Lung (tissue), 11 donors: ENCODE measurements at regions not wholly inside any gene's neighbourhood (a gene's known extent, or its start where the extent isn't known, plus 50 kb on each side); places are given as distances from the start of the nearest gene placed in this dataset.
"Not testable (repeated sequence)": the region's sequence is repeated elsewhere in the genome, so short reads cannot be mapped to it uniquely, and the experiment has no call there.

Source experiments
- ATAC-seq: fragments of 200-7000 bp; cut with Tn5 transposase; one replicate; pipeline ENCODE4 v1.9.1; 2020; ENCODE audit warnings: moderate number of reproducible peaks; ENCODE audit not compliant: insufficient read depth, low FRiP score
- DNase-seq, 3 donors: peaks; one replicate each; pipeline ENCODE4 v3.0.0-alpha.2; 2013 to 2017
- H3K27ac ChIP-seq, 2 donors: one replicate each; pipeline ENCODE4 v1.5.1; 2013; ENCODE audit warnings: mild to moderate bottlenecking in 2 of 2, moderate library complexity in 2 of 2, control low read depth in 1 of 2, inconsistent platforms in 1 of 2, low read depth in 1 of 2, low read length in 1 of 2
- H3K27me3 ChIP-seq, 3 donors: one replicate each; pipeline ENCODE4 v1.5.1; 2013; ENCODE audit warnings: low read length in 2 of 3; ENCODE audit not compliant: control insufficient read depth in 3 of 3, insufficient read depth in 3 of 3
- H3K36me3 ChIP-seq, 4 donors: one replicate each; pipeline ENCODE4 v1.5.1; 2013; ENCODE audit warnings: low read length in 4 of 4, mild to moderate bottlenecking in 1 of 4, moderate library complexity in 1 of 4; ENCODE audit not compliant: control insufficient read depth in 4 of 4, insufficient read depth in 4 of 4
- H3K4me1 ChIP-seq, 5 donors: one replicate each; pipeline ENCODE4 v1.5.1; 2013; ENCODE audit warnings: low read length in 5 of 5, mild to moderate bottlenecking in 2 of 5, moderate library complexity in 1 of 5; ENCODE audit not compliant: control insufficient read depth in 5 of 5, insufficient read depth in 5 of 5
- H3K4me3 ChIP-seq: one replicate; pipeline ENCODE4 v1.5.1; 2013; ENCODE audit warnings: mild to moderate bottlenecking, control low read depth, moderate library complexity
- H3K9ac ChIP-seq, 2 donors: one replicate each; pipeline ENCODE4 v1.5.1; 2013; ENCODE audit warnings: low read length in 2 of 2, control low read depth in 1 of 2; ENCODE audit not compliant: insufficient read depth in 1 of 2
- H3K9me3 ChIP-seq, 4 donors: one replicate each; pipeline ENCODE4 v1.5.1; 2013; ENCODE audit warnings: low read length in 3 of 4, mild to moderate bottlenecking in 1 of 4, moderate library complexity in 1 of 4; ENCODE audit not compliant: control insufficient read depth in 4 of 4, insufficient read depth in 3 of 4
- WGBS, 2 donors: extraction: QIAGEN DNeasy Blood & Tissue Kit; methylation state at CpG; one replicate each; pipeline ENCODE4 v1.1.7; 2013; 5-methylcytosine and 5-hydroxymethylcytosine counted together
- TF ChIP-seq, protein P1 (sequence below): IDR thresholded peaks from 2 replicates; pipeline ENCODE4 v1.5.1; 2012; ENCODE audit warnings: mild to moderate bottlenecking; ENCODE audit errors: control extremely low read depth, extremely low read depth
- donor health status: control.
- donor health status: control.
- donor health status: Bipolar disorder and iron deficiency.
- donor health status: healthy.
- donor health status: DM: yes; HTN: yes; CAD: no.

DNA sequence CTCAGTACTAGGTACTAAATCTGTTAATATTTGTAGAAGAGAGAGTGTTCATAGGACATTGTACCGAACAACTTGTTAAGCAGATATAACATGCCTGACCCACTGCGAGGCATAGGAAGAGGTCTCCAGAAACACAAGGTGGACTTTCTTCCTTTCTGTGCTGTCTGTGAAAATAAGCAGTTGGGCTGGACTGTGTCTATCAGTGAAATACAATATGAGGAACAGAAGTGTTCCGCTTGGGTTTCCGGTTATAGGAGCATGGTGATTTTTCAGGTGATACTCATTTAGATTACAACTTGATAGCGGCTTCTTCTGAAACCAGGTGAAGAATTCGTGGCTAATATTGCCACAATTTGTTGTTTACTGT is 60.9 kb upstream of the TLR4 start:
- ATAC-seq: no peak
- no peak overlapping the region for H3K4me3 ChIP-seq

GRCh38 chr9:117642571-117643287 is 61.5 kb upstream of the TLR4 start:
- DNase-seq, ATAC-seq, H3K36me3 ChIP-seq, H3K9ac ChIP-seq, H3K27ac ChIP-seq, H3K9me3 ChIP-seq, H3K4me3 ChIP-seq: not testable (repeated sequence)
- Histone ChIP-seq H3K27me3 (peaks cover 0 to 24% (median 16%) of the 10 kb centered on the region in 3 donors), H3K4me1 (peaks cover 0 to 12% (median 2%) of the 10 kb centered on the region in 5 donors)
- WGBS, 2 donors: 19 to 59% methylated on average over 38 to 50 of the region's 50 CpGs

More for the DNA sequence above, 60.9 kb upstream of the TLR4 start:
- peaks cover 0 to 24% (median 16%) of the 10 kb centered on the region in 3 donors for H3K27me3 ChIP-seq
- H3K9me3 ChIP-seq: no peaks in the 10 kb centered on the region
- TF ChIP-seq, protein P1, sequence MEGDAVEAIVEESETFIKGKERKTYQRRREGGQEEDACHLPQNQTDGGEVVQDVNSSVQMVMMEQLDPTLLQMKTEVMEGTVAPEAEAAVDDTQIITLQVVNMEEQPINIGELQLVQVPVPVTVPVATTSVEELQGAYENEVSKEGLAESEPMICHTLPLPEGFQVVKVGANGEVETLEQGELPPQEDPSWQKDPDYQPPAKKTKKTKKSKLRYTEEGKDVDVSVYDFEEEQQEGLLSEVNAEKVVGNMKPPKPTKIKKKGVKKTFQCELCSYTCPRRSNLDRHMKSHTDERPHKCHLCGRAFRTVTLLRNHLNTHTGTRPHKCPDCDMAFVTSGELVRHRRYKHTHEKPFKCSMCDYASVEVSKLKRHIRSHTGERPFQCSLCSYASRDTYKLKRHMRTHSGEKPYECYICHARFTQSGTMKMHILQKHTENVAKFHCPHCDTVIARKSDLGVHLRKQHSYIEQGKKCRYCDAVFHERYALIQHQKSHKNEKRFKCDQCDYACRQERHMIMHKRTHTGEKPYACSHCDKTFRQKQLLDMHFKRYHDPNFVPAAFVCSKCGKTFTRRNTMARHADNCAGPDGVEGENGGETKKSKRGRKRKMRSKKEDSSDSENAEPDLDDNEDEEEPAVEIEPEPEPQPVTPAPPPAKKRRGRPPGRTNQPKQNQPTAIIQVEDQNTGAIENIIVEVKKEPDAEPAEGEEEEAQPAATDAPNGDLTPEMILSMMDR: no peak
- no peak overlapping the region for H3K27ac ChIP-seq
- no peak for DNase-seq
- 26 to 46% methylated on average over 6 of the region's 6 CpGs for WGBS, 2 donors
- H3K36me3 ChIP-seq: no peaks in the 10 kb centered on the region
- H3K4me1 ChIP-seq: peaks cover 0 to 12% (median 2%) of the 10 kb centered on the region in 5 donors
- H3K9ac ChIP-seq: no peak overlapping the region

- H3K4me3 ChIP-seq: no peak overlapping the region
- no peak for DNase-seq
- no peaks in the 10 kb centered on the region for H3K4me1 ChIP-seq
- H3K36me3 ChIP-seq: no peaks in the 10 kb centered on the region
- H3K27ac ChIP-seq: no peak overlapping the region
- no peak overlapping the region for H3K9ac ChIP-seq
- peaks cover 0 to 1% (median 0%) of the 10 kb centered on the region in 4 donors for H3K9me3 ChIP-seq
- peaks cover 0 to 8% (median 2%) of the 10 kb centered on the region in 3 donors for H3K27me3 ChIP-seq
- WGBS, 2 donors: 67 to 69% methylated on average over 1 of the region's 1 CpG
- TF ChIP-seq, protein P1: no peak
- ATAC-seq: no peak
Observed at GRCh38 chr9:117636681-117637080, 67.5 kb upstream of the TLR4 start.

GRCh38 chr9:117625154-117625553 is 79.0 kb upstream of the TLR4 start:
- peaks cover 0 to 8% (median 3%) of the 10 kb centered on the region in 4 donors for H3K9me3 ChIP-seq
- TF ChIP-seq, protein P1: no peak
- H3K9ac ChIP-seq: no peak overlapping the region
- H3K27me3 ChIP-seq: no peaks in the 10 kb centered on the region
- no peaks in the 10 kb centered on the region for H3K36me3 ChIP-seq
- no peak for DNase-seq
- no peak for ATAC-seq
- no peak overlapping the region for H3K4me3 ChIP-seq
- H3K27ac ChIP-seq: no peak overlapping the region
- H3K4me1 ChIP-seq: no peaks in the 10 kb centered on the region
- 88 to 100% methylated on average over 1 of the region's 1 CpG for WGBS, 2 donors
